NOMO-1 (cell line): ENCODE measurements at regions not wholly inside any gene's neighbourhood (a gene's known extent, or its start where the extent isn't known, plus 50 kb on each side); places are given as distances from the start of the nearest gene placed in this dataset.

Source experiments
- DNase-seq, 2 experiments: peaks; one replicate each; lab custom pipeline; 2025; ENCODE audit not compliant: unreplicated experiment in 2 of 2; lab: John Stamatoyannopoulos, UW

DNA sequence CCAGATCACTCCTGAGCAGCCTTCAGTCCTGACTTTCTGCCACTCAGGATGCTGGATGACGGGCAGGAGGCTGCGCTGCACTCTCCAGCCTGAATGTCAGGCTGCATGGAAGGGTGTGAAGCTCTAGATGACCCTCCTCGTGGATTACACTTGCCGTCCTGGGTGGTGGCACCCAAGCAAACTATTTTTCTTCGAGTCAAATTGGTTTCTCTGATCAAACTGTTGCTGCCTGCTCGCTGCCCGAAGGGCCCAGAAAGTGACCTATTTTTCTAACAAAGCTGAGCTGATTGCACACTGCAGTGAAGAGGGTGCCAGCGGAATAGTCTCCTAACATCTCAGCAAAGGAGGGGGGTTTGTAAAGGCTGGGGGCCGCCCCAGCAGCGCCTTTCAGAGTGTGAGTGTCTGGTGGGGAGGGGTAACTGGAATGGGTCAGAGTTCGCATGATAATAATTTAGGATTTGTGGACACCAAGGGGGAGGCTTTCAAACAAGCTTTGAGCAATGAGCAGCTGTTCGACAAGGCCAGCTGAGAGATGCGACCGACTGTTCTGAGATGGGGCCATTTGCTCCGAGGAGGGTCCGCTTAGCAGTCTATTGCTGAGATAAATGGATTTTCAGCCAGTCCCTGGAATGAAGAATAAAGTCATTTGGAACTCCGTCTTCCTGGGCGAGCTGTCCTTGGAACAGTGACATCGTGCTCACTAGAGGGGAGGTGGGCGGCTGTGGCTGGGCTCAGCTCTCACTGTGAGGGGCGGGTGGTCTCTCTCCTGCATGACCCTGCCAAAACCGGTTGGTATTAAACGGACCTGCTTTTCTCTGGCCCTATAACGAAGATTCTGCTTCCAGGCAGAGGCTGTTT, 537.6 kb downstream of the BRD1 start:
- no peak for DNase-seq

DNA sequence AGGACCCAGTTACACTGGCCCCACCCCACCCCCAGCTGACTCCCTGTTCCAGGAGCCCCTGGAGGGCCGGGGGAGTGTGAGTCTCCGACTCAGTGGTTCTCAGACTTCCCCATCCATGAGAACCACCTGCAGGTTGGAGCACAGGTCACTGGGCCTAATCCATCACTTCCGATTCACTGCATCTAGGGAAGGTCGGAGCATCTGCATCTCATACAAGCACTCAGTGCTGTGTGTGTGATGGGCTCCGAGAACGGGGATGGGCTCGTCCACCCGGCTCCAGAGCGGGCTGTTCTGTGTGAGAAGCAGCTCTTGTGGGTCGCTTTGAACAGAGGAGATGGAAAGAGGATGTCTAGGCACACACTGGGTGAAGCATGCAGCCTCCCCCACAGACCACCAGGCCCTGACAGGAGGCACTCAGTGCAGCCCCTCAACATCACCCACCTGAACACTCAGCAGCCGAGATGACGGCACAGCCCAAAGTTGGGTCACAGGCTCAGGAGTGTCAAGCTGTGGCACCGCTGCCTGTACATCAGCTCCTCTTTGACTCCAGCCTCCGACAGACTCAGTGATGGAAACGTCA, 541.4 kb downstream of the BRD1 start:
- no peak for DNase-seq

DNA sequence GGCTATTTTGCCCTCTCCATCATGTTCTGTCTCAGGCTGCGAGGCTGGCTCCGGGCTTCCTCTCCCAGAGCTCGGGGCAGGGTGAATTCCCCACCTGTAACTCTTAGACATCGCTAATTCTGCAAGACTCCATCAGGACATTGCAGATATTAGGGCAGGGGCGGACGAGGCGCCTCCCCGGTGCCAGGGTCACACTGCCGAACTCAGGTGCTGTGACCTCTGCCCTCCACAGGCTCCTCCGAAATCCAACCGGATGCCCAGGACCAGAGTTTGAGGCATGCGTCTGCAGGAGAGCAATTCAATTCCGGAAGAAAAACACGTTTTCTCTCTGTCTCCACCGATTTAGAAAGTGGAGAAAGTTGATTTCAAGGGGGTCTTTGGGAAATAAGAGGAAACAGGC, 542.7 kb downstream of the BRD1 start:
- DNase-seq: no peak

DNA sequence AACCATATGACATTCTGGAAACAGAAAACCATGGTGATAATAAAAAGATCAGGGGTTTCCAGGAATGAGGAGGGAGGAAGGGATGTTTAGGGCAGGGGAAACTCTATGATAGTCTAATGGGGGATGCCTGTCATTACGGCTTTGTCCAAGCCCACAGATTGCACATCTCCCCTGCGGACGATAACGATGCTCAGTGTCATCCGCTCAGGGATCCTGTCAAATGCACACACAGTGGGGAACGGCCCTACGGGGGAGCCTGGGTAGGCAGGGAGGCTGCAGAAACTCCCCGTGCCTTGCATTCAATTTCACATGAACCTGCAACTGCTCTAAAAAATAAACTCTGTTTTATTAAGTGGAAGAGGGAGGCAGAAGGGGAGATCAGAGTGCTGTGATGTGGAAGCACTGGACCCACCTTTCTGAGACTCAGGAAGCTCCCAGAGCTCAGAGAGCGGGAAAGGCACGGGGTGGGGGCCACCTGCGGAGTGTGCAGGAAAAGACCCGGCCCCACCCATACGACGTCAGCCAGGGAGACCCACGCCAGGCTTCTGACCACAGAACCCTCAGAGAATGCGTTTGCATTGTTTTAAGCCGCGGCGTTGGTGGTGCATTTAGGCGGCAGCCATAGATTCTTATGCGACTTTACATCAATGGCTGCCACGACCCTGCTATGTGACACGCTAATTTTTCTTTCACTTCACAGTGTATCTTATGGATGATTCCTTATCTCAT, 543.5 kb downstream of the BRD1 start:
- DNase-seq: no peak

DNA sequence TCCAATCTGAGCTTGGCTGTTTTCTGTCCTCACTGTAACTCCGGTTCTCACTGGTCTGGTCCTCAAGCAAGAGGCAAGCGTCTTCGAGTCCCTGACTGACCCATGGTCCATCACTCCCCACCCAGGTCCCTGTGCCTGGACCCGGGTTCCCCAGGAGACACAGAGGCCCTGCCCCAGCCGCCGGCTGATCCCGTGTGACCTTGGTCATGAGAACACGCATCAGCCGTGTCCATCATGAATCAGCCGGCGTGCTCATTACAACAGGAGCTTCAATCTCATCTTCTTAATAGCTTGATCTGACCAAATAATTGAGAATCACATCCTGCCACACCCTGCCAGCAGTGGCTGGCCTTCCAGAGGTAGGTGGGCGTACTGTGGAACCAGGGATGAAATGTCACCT, 545.1 kb downstream of the BRD1 start:
- DNase-seq: no peak

DNA sequence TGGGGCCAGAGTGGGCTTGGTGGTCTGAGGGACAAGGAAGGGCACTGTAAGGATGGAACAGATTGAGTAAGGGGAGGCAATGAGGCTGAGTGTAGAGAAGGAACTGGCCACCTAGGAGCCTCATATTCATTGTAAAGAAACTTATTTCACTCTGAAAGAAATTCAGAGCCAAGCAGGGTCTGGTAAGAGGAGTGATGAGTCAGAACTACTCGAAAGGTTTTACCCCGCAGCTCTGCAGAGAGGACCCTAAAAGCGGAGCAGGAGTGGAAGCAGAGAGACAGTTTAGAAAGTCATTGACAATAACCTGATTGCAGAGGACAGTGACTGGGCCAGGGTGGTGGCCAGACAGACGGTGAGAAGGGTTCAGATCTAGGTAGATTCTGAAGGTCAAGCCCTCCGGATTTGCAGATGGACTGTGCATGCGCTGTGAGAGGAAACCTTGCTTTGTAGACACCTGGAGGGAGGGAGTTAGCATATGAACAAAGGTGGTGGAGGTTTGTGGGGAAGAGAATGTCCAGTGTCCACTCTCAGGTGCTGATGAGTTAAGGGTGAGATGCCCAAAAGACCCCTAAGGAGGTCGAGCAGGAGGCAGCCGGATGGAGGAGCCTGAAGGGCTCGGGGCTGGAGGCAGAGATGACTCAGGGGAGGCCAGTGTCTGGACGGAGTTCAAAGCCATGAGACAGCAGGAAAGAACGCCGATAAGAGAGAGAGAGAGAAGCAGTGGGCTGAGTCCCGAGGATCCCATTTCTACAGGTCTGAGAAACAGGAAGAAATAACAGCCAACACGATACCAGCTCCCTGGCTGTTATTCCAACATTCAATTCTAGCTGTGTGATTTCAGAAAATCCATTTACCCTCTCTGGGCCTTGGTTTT, 546.0 kb downstream of the BRD1 start:
- no peak for DNase-seq

DNA sequence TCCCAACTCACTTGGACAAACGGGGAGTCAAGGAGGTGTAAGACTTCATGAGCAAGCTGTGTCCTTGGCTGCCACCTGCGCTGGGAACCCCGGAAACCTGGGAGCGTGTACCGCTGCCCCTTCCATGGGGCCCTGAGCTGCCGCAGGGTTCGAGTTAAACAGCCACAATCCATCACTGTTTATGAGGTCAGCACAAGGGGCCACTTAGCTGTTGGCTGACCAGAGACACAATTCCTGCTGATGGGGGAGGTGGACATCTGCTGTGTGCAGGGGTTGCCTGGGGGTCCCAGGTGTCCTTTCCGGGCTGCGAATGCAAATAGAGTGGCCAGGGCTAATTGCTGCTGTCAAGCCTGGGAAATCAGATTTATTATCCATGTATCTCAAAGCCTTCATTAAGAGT, 549.3 kb downstream of the BRD1 start:
- no peak for DNase-seq

DNA sequence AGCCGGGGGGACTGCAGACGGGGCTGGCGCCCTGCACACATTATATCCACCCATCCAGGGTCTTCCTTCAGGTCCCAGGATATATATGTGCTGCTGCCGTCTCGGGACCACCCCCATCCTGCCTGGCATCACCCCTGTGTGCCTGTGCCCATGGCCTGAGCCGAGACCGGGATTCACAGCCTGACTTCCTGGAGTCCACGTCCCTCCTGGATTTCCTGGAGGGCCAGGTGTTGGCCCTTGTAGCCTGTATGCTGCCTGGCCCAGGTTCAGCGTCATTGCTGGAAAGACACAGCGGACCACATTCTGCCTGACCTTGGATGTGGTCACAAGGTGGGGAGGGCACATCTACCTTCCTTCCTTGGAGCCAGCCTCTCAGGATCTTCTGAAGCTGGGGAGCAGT, 551.1 kb downstream of the BRD1 start:
- DNase-seq: no peak

DNA sequence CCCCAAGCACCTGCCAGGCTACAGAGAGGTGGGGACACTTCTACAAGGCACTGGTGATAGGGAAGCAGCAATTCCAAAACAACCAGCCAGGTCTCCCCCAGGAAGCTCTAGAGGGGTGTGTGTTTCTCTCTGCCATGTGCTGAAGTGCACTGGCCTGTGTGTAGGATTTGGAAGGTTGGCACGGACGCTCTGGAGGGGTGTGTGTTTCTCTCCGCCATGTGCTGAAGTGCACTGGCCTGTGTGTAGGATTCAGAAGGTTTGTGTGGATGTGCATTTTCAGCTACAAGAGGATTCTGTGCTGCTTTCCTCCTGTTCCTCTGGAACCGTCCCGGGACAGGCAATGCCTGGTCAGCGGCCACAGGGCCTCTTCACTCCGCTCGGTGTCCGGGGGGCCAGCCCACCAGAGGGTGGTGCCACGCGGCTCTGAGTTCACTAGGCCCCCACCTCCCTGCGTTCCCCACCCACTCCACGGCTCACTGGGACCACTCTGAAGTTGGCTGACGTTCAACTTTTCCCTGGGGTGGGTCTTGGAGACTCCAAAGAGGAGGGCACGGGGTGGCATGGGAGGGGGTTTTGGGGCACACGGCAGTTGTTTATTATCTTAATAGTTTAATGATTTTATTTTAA, 552.8 kb downstream of the BRD1 start:
- DNase-seq: no peak

DNA sequence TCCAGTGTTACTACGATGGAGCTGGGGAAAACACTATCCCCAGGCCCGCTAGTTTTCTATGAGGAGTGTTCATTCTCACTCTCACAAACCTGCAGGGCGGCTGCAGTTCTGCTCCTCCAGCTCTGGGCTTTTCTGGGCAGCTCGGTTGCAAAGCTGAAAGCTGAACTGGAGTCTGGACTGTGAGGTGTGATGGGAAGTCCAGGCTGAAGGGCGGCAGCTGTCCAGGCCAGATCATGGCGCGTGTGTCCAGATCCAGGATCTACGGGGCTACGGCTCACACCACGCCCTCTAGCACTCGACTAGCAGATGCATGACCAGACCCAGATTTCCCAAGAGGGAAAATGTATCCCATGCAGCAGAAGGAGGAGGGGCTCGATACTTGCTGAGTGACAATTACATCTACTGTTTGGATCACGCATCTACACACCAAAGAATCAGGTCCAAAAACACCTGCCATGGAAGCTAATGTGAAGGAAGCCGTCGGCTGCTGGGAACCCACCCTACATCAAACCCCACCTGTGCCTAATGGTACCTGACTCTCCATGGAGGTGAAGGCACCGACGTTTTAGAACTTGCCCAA, 555.0 kb downstream of the BRD1 start:
- no peak for DNase-seq

DNA sequence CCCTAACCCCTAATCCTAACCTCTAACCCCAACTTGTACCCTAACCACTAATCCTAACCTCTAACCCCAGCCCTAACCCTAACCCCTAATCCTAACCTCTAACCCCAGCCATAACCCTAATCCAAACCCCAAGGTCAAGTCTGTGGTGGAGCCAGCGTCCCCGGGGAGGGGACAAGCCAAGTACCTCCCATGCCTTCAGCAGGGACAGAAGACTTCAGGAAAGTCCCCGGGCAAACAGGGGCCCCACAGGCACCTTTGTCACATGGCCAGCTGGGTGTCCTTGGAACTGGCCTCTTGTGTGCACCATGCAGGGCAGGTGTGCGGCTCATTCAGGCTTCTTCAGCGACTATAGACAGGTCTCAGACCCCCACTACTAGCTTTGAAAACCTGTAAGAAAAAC, 555.8 kb downstream of the BRD1 start:
- DNase-seq: no peak

DNA sequence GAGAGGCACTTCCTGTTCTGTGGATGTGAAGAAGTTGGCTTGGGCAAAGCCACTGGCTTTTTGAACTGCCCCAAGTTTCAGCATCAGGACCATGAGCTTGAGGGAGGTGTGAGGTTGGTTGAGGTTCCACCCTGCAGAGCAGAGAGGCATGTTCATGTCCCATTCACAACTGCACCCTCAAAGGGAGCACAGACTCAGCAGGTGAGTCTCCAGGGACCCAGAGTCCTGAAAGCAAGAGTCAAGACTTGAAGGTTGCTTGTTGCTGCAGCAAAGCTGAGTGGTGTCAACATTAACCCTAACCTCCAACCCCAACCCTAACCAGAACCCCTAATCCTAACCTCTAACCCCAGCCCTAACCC, 556.3 kb downstream of the BRD1 start:
- DNase-seq: no peak

DNA sequence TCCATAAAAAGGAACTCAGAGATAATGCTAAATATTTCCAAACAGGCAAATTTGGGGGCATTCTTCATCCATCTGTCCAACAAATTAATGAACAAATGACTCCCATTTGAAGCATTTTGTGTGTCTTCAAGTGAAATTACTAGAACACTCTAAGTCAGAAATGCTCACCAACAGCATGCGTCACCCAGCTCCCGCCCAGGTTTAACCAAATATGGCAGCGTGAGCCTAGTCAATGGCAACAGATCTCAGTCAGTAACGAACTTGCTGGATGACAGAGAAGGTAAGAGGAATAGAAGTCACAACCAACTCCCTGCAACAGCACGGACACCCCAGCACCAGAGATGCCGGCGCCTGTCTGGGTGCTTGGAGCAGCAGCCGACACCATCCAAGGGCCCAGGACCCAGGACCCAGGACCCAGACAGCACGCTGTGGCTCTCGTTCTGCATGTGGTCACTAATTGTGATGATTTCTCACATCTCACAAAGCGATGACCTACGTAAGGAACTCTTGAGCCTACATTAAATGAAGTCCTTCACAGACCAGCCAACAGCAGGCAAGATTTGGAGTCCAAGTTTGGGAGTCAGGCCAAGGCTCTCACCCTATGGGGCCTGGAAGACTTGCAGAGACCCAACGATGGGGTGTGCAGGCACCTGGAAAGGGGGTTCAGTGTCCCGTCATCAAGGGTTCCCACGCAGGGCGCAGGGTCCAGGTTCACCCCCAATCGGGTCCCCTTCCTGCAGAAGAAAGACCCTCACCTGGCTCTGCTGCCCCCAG, 556.9 kb downstream of the BRD1 start:
- no peak for DNase-seq

DNA sequence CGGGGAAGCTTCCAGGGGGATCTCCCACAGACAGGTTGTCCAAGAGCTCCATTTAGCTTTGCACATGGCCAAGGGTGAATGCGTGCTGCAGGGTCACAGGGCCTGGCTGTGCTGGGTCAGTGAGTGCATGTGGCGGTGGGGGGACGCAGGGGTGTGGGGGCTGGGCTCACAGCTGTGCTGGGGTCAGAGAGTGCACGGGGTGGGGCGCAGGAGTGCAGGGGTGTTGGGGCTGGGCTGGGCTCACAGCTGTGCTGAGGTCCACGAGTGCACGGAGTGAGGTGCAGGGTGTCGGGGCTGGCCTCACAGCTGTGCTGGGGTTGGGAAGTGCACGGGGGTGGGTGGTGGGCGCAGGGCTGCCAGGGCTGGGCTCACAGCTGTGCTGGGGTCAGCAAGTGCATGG, 557.7 kb downstream of the BRD1 start:
- DNase-seq: no peak

DNA sequence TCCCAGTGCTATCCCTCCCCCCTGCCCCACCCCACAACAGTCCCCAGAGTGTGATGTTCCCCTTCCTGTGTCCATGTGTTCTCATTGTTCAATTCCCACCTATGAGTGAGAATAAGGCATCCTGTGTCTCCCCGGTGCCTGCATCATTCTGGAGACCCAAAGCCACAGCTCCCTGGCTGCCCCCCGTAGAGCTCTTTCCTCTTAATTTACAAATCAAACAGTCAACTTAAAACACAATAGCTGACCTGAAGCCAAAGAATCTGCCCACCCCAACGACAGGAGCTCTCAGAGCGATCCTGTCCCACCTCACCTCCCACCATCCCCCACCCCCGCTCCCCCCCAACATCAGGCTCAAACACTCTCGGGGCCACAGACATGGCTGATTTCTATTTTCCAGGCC, 558.3 kb downstream of the BRD1 start:
- DNase-seq: no peak

DNA sequence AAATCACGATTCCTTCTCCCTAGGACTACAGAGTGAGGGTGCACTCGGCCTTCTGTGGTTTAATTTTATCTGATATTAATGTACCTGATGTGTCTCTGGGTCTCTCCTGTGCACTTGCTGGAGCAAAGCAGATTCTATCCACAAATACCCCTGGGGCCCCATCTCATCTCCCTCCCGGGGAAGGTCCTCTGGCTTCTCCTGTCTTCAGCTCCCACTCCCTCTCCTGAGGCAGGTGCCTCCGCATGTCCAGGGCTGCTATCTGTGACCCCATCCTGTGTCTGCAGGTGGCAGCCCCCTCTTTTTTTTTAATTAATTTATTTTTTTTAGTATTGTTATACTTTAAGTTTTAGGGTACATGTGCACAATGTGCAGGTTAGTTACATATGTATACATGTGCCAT, 558.7 kb downstream of the BRD1 start:
- DNase-seq: no peak

DNA sequence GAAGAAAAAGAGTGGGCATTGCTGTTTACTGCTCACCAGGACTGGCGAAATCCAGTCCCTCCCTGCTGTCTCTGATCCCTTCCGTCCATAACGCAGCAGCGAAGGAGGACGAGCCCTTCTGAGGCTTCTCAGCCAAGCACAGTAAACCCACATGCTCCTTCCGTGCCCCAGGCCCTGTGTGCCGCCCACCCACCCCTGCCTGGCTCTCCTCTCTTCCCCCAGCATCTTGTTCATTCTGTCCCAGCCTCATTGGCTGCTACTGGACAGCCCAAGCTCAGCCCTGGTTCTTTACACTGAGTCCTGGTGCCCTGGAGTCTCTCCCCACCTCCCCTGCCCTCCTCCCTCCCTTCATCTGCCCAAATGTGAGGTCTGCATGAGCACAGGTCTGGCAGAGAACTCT, 559.7 kb downstream of the BRD1 start:
- DNase-seq: no peak

DNA sequence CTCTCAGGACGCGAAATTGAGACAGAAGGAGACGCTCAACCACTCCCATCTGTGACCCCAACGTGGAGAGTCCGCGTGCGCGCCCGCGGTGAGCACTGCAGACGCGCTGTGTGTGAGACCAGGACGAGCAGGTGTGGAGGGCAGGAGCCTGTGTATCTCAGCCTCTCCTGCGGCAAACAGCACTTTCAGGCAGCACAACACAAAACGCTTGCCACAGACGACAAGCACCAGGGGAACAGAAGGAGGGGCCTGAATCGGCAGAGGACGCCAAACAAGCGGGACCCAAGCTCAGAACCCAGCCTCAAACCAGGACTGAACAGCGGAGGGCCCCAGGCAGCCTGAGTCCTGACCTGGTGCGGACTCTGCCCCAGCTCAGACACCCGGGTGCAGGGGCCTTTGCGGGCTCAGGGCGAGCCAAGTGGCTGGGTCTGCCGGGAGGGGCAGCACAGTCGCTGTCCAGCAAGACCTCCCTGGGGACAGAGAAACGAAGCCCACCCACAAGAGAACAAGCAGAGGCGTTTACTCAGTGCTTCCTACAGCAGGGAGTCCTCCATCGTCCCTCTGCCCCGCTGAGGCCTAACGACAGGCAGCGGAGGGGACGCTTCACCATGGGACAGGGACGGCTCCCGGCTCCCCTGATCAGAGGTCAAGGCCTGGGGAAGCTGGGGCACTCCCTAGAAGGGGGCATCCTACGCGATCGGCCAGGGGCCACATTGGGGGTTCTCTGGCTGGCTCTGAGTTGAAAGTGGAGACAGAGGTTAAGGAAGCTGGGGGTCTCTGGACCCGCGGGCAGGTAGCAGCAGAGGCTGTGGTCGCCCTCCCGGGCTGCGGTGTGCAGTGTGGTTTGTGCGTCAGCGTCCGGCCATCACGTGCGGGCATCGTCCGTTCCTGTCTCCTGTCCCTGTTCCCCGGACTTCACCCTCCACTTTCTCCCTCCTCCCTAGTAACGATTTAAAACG, 560.8 kb downstream of the BRD1 start:
- DNase-seq: no peak
